ENCODE measurements at regions not wholly inside any gene's neighbourhood (a gene's known extent, or its start where the extent isn't known, plus 50 kb on each side); places are given as distances from the start of the nearest gene placed in this dataset.
"Not testable (repeated sequence)": the region's sequence is repeated elsewhere in the genome, so short reads cannot be mapped to it uniquely, and the experiment has no call there.

DNA sequence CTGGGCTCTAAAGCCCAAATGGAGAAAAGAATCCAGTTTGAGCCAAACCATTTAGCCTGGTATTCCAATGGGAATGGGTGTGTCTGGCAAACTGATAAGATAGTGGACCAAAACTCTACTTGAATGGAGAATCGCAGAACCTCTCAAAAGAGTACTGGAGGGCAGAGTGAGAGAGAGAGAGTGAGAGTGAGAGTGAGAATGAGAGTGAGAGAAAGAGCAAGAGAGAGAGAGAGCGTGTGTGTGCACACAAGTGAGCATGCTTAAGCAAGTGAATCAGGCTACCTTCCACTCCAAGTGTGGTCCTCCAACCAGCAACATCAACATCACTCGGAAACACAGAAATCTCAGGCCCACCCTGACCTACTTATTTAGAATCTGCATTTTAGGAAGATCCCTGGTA, 58.8 kb downstream of the UQCRFS1 start:
- H3K36me3 ChIP-seq (ENCODE audit: insufficient read depth, low read length), result no peaks in the 10 kb centered on the region
- no peaks in the 10 kb centered on the region for H3K27me3 ChIP-seq (ENCODE audit: insufficient read depth, low read length)
- no peak overlapping the region for H3K4me3 ChIP-seq (ENCODE audit: low read length)
- H3K4me1 ChIP-seq (ENCODE audit: insufficient read depth, low read length), result no peaks in the 10 kb centered on the region
- no peak overlapping the region for H3K27ac ChIP-seq (ENCODE audit: low read depth, low read length)
- 95% methylated on average over 3 of the region's 3 CpGs for WGBS
- H3K9ac ChIP-seq (ENCODE audit: low read depth, low read length), result no peak overlapping the region
- 0 out of 2 replicates have a peak, but pooled peaks cover 3% of the 10 kb centered on the region for H3K9me3 ChIP-seq (ENCODE audit: insufficient read depth, low read depth, low read length)

DNA sequence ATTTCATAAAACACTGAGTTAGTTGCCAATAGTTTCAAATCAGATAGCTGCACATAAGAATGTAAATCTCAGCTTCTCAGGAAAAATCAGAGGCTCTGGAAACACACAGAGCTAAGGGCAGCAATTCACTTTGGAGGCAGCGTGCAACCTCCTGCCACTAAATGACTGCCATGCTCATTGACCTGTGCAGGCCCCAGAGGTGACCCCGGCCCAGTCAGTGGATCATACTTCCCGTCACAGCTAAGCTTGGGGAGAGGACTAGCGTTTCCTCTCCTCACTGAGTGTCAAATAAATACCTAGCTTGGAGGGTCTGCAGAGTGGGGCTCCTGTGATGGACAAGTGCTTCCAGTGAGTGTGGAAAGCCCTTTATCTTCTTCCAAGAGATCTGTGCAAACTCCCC, 67.2 kb downstream of the UQCRFS1 start:
- Histone ChIP-seq H3K27me3 (ENCODE audit: insufficient read depth, low read length) (peaks cover 3% of the 10 kb centered on the region), H3K36me3 (ENCODE audit: insufficient read depth, low read length) (no peaks in the 10 kb centered on the region), H3K9ac (ENCODE audit: low read depth, low read length) (no peak overlapping the region), H3K27ac (ENCODE audit: low read depth, low read length) (no peak overlapping the region), H3K9me3 (ENCODE audit: insufficient read depth, low read depth, low read length) (no peaks in the 10 kb centered on the region), H3K4me3 (ENCODE audit: low read length) (no peak overlapping the region), H3K4me1 (ENCODE audit: insufficient read depth, low read length) (no peaks in the 10 kb centered on the region)
- WGBS, result 89% methylated on average over 4 of the region's 4 CpGs

DNA sequence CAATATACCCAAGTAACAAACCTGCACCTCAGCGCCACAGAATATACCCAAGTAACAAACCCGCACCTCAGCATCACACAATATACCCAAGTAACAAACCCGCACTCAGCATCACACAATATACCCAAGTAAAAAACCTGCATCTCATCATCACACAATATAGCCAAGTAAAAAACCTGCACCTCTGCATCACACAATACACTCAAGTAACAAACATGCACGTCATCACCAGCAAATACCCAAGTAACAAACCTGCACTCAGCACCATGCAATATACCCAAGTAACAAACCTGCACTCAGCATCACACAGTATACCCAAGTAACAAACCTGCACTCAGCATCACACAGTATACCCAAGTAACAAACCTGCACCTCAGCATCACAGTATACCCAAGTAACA, 69.8 kb downstream of the UQCRFS1 start:
- Histone ChIP-seq H3K4me1 (ENCODE audit: insufficient read depth, low read length) (no peaks in the 10 kb centered on the region), H3K4me3 (ENCODE audit: low read length) (no peak overlapping the region), H3K9me3 (ENCODE audit: insufficient read depth, low read depth, low read length) (peaks cover 14% of the 10 kb centered on the region), H3K36me3 (ENCODE audit: insufficient read depth, low read length) (no peaks in the 10 kb centered on the region), H3K9ac (ENCODE audit: low read depth, low read length) (no peak overlapping the region), H3K27ac (ENCODE audit: low read depth, low read length) (no peak overlapping the region), H3K27me3 (ENCODE audit: insufficient read depth, low read length) (peaks cover 3% of the 10 kb centered on the region)
- 94% methylated on average over 4 of the region's 4 CpGs for WGBS

DNA sequence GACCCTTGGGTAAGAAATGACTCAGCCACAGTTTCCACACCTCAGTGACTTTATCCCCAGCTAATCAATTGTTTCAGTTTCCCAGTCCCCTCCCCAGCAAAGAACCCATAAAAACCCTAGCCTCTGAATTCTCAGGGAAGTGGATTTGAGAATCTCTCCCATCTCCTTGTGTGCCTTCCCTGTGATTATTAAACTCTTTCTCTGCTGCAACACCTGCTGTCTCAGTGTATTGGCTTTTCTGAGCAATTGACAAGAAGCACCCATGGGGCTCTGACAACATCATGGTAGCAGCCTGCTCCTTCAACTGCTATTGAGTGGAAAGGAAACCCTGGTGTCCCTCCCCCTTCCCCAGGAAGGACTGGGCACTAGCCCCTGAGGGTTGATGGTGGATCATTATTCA, 73.7 kb downstream of the UQCRFS1 start:
- H3K27me3 ChIP-seq (ENCODE audit: insufficient read depth, low read length), result peaks cover 3% of the 10 kb centered on the region

DNA sequence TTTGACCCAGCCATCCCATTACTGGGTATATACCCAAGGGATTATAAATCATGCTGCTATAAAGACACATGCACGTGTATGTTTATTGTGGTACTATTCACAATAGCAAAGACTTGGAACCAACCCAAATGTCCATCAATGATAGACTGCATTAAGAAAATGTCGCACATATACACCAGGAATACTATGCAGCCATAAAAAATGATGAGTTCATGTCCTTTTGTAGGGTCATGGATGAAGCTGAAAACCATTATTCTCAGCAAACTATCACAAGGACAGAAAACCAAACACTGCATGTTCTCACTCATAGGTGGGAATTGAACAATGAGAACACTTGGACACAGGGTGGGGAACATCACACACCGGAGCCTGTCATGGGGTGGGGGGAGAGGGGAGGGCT, 74.7 kb downstream of the UQCRFS1 start:
- H3K27me3 ChIP-seq (ENCODE audit: insufficient read depth, low read length); H3K9ac ChIP-seq (ENCODE audit: low read depth, low read length); H3K36me3 ChIP-seq (ENCODE audit: insufficient read depth, low read length); H3K4me1 ChIP-seq (ENCODE audit: insufficient read depth, low read length); H3K4me3 ChIP-seq (ENCODE audit: low read length); H3K27ac ChIP-seq (ENCODE audit: low read depth, low read length): not testable (repeated sequence)
- 100% methylated on average over 1 of the region's 3 CpGs for WGBS
- peaks cover 14% of the 10 kb centered on the region for H3K9me3 ChIP-seq (ENCODE audit: insufficient read depth, low read depth, low read length)

More for the DNA sequence above, 73.7 kb downstream of the UQCRFS1 start:
- Histone ChIP-seq H3K9ac (ENCODE audit: low read depth, low read length) (no peak overlapping the region), H3K27ac (ENCODE audit: low read depth, low read length) (no peak overlapping the region), H3K4me1 (ENCODE audit: insufficient read depth, low read length) (no peaks in the 10 kb centered on the region), H3K36me3 (ENCODE audit: insufficient read depth, low read length) (no peaks in the 10 kb centered on the region), H3K9me3 (ENCODE audit: insufficient read depth, low read depth, low read length) (peaks cover 14% of the 10 kb centered on the region), H3K4me3 (ENCODE audit: low read length) (no peak overlapping the region)

DNA sequence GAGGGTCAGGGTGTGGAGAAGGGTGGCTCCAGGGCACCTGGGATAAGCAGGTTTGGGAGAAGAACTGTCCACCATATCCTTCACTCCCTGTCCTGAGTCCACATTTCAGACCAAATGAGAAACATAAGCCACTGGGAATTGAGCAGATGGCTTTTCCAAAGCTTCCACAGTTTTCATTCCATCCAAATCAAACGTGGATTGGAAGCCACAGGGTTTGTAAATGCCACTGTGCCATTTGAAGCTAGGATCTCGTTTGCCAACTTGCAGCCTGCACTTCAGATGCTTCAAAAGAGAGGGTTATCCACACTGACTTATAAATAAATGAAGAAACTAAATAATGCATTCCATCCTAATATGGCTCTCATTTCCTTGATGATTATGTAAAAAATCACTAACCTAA, 81.5 kb downstream of the UQCRFS1 start:
- H3K4me1 ChIP-seq (ENCODE audit: insufficient read depth, low read length), result no peaks in the 10 kb centered on the region
- 77% methylated on average over 2 of the region's 2 CpGs for WGBS
- H3K9me3 ChIP-seq (ENCODE audit: insufficient read depth, low read depth, low read length), result peaks cover 13% of the 10 kb centered on the region; the same call in 1 of the 2 replicates
- H3K4me3 ChIP-seq (ENCODE audit: low read length), result no peak overlapping the region
- H3K9ac ChIP-seq (ENCODE audit: low read depth, low read length), result no peak overlapping the region
- no peaks in the 10 kb centered on the region for H3K36me3 ChIP-seq (ENCODE audit: insufficient read depth, low read length)
- no peaks in the 10 kb centered on the region for H3K27me3 ChIP-seq (ENCODE audit: insufficient read depth, low read length)
- H3K27ac ChIP-seq (ENCODE audit: low read depth, low read length), result no peak overlapping the region

DNA sequence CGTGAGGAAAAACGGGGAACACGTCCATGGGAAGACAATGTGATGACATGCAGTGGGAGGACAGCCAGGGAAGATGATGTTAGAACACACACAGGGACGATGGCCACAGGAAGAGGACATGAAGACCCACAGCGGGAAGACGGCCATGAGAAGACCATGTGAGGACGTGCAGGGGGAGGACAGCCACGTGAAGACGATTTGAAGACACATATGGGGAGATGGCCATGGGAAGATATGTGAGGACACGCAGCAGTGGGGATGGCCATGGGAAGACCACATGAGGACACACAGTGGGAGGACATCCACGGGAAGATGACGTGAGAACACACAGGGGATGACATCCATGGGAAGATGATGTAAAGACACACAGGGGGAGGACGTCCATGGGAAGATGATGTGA, 83.8 kb downstream of the UQCRFS1 start:
- H3K27ac ChIP-seq (ENCODE audit: low read depth, low read length), result no peak overlapping the region
- H3K4me3 ChIP-seq (ENCODE audit: low read length), result no peak overlapping the region
- H3K9ac ChIP-seq (ENCODE audit: low read depth, low read length), result no peak overlapping the region
- H3K4me1 ChIP-seq (ENCODE audit: insufficient read depth, low read length), result no peaks in the 10 kb centered on the region
- H3K36me3 ChIP-seq (ENCODE audit: insufficient read depth, low read length), result no peaks in the 10 kb centered on the region
- 93% methylated on average over 13 of the region's 13 CpGs for WGBS
- peaks cover 16% of the 10 kb centered on the region; the same call in 1 of the 2 replicates for H3K9me3 ChIP-seq (ENCODE audit: insufficient read depth, low read depth, low read length)
- H3K27me3 ChIP-seq (ENCODE audit: insufficient read depth, low read length), result no peaks in the 10 kb centered on the region

DNA sequence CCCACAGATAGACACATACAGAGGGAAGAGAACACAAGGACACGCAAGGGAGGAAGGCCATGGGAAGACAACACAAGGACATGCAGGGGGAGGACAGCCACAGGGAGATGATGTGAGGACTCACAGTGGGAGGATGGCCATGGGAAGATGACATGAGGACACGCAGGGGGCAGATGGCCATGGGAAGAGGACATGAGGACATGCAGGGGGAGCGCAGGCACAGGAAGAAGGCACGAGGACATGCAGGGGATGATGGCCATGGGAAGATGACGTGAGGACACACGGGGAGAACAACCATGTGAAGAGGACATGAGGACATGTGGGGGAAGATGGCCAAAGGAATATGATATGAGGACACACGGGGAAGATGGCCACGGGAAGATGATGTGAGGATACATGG, 84.7 kb downstream of the UQCRFS1 start:
- H3K9ac ChIP-seq (ENCODE audit: low read depth, low read length), result no peak overlapping the region
- no peaks in the 10 kb centered on the region for H3K27me3 ChIP-seq (ENCODE audit: insufficient read depth, low read length)
- no peak overlapping the region for H3K4me3 ChIP-seq (ENCODE audit: low read length)
- no peaks in the 10 kb centered on the region for H3K4me1 ChIP-seq (ENCODE audit: insufficient read depth, low read length)
- WGBS, result 95% methylated on average over 8 of the region's 8 CpGs
- no peaks in the 10 kb centered on the region for H3K36me3 ChIP-seq (ENCODE audit: insufficient read depth, low read length)
- H3K27ac ChIP-seq (ENCODE audit: low read depth, low read length), result no peak overlapping the region
- peaks cover 16% of the 10 kb centered on the region; the same call in 1 of the 2 replicates for H3K9me3 ChIP-seq (ENCODE audit: insufficient read depth, low read depth, low read length)

DNA sequence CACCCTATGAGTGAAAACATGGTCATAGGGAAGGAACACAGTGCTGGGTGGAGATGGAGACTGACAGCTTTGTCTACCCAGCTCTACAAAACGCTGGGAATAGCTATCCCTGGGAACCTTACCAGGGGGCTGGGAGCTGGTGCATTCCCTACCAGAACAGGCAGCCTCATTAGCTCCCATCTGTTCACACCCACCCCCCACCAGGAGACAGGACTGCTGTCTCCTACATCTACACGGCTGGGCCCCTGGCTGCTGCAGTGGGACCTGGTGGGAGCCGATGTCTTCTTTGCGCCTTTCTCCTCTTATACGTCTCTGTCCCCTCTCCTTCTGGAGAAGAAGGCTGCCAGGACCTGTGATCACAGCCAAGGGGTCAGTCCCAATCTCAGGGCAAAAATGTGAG, 90.8 kb downstream of the UQCRFS1 start:
- Histone ChIP-seq H3K9me3 (ENCODE audit: insufficient read depth, low read depth, low read length) (0 out of 2 replicates have a peak, but pooled peaks cover 3% of the 10 kb centered on the region), H3K4me3 (ENCODE audit: low read length) (no peak overlapping the region), H3K36me3 (ENCODE audit: insufficient read depth, low read length) (no peaks in the 10 kb centered on the region), H3K27ac (ENCODE audit: low read depth, low read length) (no peak overlapping the region), H3K4me1 (ENCODE audit: insufficient read depth, low read length) (no peaks in the 10 kb centered on the region), H3K27me3 (ENCODE audit: insufficient read depth, low read length) (no peaks in the 10 kb centered on the region), H3K9ac (ENCODE audit: low read depth, low read length) (no peak overlapping the region)
- WGBS, result 86% methylated on average over 5 of the region's 5 CpGs

DNA sequence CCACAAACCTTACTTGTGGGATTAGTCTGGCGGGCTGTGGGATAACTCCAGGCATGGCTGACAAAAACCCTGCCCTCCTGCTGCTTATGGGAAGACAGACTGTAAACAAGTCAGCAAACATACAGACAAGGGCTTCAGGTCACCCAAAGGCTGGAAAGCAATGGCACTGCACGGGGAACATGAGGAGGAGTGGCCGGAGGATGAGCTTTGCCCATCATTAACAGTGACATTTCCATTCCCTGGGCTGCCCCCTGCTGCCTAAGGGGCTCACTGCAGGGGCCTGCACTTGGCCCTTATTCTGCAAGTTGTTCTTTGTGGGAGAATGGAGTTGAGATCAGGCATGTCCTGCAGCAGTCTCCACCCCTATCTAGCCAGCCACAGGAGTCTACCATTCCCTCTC, 91.3 kb downstream of the UQCRFS1 start:
- H3K27me3 ChIP-seq (ENCODE audit: insufficient read depth, low read length), result no peaks in the 10 kb centered on the region
- no peaks in the 10 kb centered on the region for H3K4me1 ChIP-seq (ENCODE audit: insufficient read depth, low read length)
- no peak overlapping the region for H3K9ac ChIP-seq (ENCODE audit: low read depth, low read length)
- no peak overlapping the region for H3K4me3 ChIP-seq (ENCODE audit: low read length)
- 58% methylated on average over 3 of the region's 3 CpGs for WGBS
- no peaks in the 10 kb centered on the region for H3K36me3 ChIP-seq (ENCODE audit: insufficient read depth, low read length)
- H3K27ac ChIP-seq (ENCODE audit: low read depth, low read length), result no peak overlapping the region
- H3K9me3 ChIP-seq (ENCODE audit: insufficient read depth, low read depth, low read length), result 0 out of 2 replicates have a peak, but pooled peaks cover 3% of the 10 kb centered on the region

DNA sequence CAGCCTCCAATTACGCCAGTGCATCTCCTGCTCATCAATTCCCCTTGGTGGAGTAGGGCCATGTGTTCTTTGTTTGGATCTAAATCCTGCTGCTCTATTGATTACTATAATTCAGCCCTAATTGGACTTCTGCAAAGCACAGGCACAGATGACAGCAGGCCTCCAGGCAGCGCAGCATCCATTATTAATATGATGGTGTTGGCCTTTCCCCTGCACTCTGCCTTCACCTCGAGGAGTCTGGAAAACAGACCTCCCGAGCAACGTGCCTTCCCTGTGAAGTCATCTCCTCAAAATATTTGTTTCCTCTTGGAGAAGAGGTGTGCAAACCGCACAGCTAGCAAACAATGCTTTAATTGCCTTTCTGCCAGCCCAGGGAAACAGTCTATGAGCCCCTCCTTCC, 92.5 kb downstream of the UQCRFS1 start:
- H3K36me3 ChIP-seq (ENCODE audit: insufficient read depth, low read length), result no peaks in the 10 kb centered on the region
- WGBS, result 95% methylated on average over 6 of the region's 6 CpGs
- no peak overlapping the region for H3K9ac ChIP-seq (ENCODE audit: low read depth, low read length)
- H3K9me3 ChIP-seq (ENCODE audit: insufficient read depth, low read depth, low read length), result 0 out of 2 replicates have a peak, but pooled peaks cover 3% of the 10 kb centered on the region
- H3K4me3 ChIP-seq (ENCODE audit: low read length), result no peak overlapping the region
- no peak overlapping the region for H3K27ac ChIP-seq (ENCODE audit: low read depth, low read length)
- no peaks in the 10 kb centered on the region for H3K4me1 ChIP-seq (ENCODE audit: insufficient read depth, low read length)
- no peaks in the 10 kb centered on the region for H3K27me3 ChIP-seq (ENCODE audit: insufficient read depth, low read length)

DNA sequence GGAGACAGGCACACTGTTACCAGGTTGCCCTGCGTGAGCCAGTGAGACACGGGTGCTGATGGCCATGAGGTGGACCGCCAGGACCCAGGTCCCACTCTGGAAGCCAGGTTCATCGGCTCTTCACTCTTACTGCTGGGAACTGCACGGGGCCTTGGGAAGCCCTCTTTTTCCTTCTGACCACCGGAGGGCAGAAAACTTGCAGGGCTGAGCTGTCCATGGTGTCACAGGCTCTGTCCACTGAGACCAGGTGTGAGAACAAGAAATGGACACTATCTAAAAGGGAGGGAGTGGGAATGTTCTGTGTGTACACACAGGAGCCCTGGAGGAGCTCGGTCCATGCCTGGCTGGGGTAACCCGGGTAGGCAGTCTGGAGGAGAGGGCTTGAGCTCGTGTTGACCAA, 93.4 kb downstream of the UQCRFS1 start:
- H3K27me3 ChIP-seq (ENCODE audit: insufficient read depth, low read length), result no peaks in the 10 kb centered on the region
- no peak overlapping the region for H3K9ac ChIP-seq (ENCODE audit: low read depth, low read length)
- no peaks in the 10 kb centered on the region for H3K36me3 ChIP-seq (ENCODE audit: insufficient read depth, low read length)
- no peaks in the 10 kb centered on the region for H3K4me1 ChIP-seq (ENCODE audit: insufficient read depth, low read length)
- H3K4me3 ChIP-seq (ENCODE audit: low read length), result no peak overlapping the region
- WGBS, result 70% methylated on average over 9 of the region's 9 CpGs
- H3K27ac ChIP-seq (ENCODE audit: low read depth, low read length), result no peak overlapping the region
- 0 out of 2 replicates have a peak, but pooled peaks cover 3% of the 10 kb centered on the region for H3K9me3 ChIP-seq (ENCODE audit: insufficient read depth, low read depth, low read length)
